Caco-2 (cell line): ENCODE measurements at regions not wholly inside any gene's neighbourhood (a gene's known extent, or its start where the extent isn't known, plus 50 kb on each side); places are given as distances from the start of the nearest gene placed in this dataset.

ENCODE experiments used
- BruUV-seq: library from RNA; stranded (reverse); fragments of 400-500 nt; replicated peaks from 2 replicates; lab custom pipeline; 2021; lab: Mats Ljungman, UMichigan
- CTCF ChIA-PET: fragments of 300-600 bp; sonication (Branson Sonifier 250); formaldehyde crosslinking; loops from one replicate; lab custom pipeline; 2022; ENCODE audit warnings: antibody characterized with exemption; lab: Charles Lee
- POLR2A ChIA-PET: fragments of 300-600 bp; sonication (Branson Sonifier 250); formaldehyde crosslinking; loops from one replicate; lab custom pipeline; 2022; ENCODE audit warnings: antibody characterized with exemption; lab: Charles Lee
- DNase-seq, 2 experiments: peaks; one replicate each; pipeline versions ENCODE4 v3.0.0 to v3.0.0-alpha.2; 2020 to 2022
- H3K27me3 ChIP-seq: replicated peaks from 2 replicates; pipeline ENCODE4 v1.6.0; 2011; ENCODE audit warnings: low read length; ENCODE audit not compliant: control insufficient read depth, insufficient read depth
- H3K36me3 ChIP-seq: 2 replicates; pipeline ENCODE4 v1.5.1; 2011; ENCODE audit warnings: low read length; ENCODE audit not compliant: control insufficient read depth, insufficient read depth
- H3K4me1 ChIP-seq: fragments of 250-450 bp; sonication (Bioruptor Pico); 2 replicates; pipeline ENCODE4 v1.5.1; 2020; ENCODE audit warnings: mild to moderate bottlenecking
- H3K4me3 ChIP-seq: 2 replicates; pipeline ENCODE4 v1.5.1; 2011; ENCODE audit warnings: low read depth, mild to moderate bottlenecking, control low read depth, low read length
- H3K9me3 ChIP-seq: fragments of 250-450 bp; sonication (Bioruptor Pico); 2 replicates; pipeline ENCODE4 v1.5.1; 2020; ENCODE audit warnings: mild to moderate bottlenecking, moderate library complexity
- H3K27ac Mint-ChIP-seq: one replicate; pipeline ENCODE4 v1.8.0; 2022; ENCODE audit warnings: mixed read lengths; ENCODE audit not compliant: unreplicated experiment
- H3K27me3 Mint-ChIP-seq: one replicate; pipeline ENCODE4 v1.8.0; 2022; ENCODE audit warnings: mixed read lengths; ENCODE audit not compliant: insufficient read depth, unreplicated experiment
- H3K36me3 Mint-ChIP-seq: one replicate; pipeline ENCODE4 v1.8.0; 2022; ENCODE audit warnings: mild to moderate bottlenecking, mixed read lengths; ENCODE audit not compliant: insufficient read depth, unreplicated experiment
- H3K4me1 Mint-ChIP-seq: one replicate; pipeline ENCODE4 v1.8.0; 2022; ENCODE audit warnings: low read depth, mixed read lengths; ENCODE audit not compliant: unreplicated experiment
- H3K4me3 Mint-ChIP-seq: one replicate; pipeline ENCODE4 v1.8.0; 2022; ENCODE audit warnings: mild to moderate bottlenecking, moderate library complexity, mixed read lengths; ENCODE audit not compliant: unreplicated experiment
- H3K9me3 Mint-ChIP-seq: one replicate; pipeline ENCODE4 v1.8.0; 2022; ENCODE audit warnings: mixed read lengths; ENCODE audit not compliant: unreplicated experiment
- CTCF ChIP-seq, 2 experiments: fragments of 200-600 bp in 1 of 2; IDR thresholded peaks; 1 replicate in 1 of 2; 2 replicates in 1 of 2; pipeline versions ENCODE4 v1.5.1 to v1.8.0; 2011 to 2022; ENCODE audit warnings: antibody characterized with exemption in 1 of 2, control low read depth in 1 of 2, inconsistent platforms in 1 of 2, low read depth in 1 of 2, low read length in 1 of 2, mild to moderate bottlenecking in 1 of 2, moderate library complexity in 1 of 2; ENCODE audit not compliant: insufficient read depth in 1 of 2, severe bottlenecking in 1 of 2, unreplicated experiment in 1 of 2
- intact Hi-C: fragments of 100-400 bp; cut with micrococcal nuclease; formaldehyde crosslinking; loops from one replicate; pipeline ENCODE4 v1.10.0; 2022; ENCODE audit not compliant: unreplicated experiment

GRCh38 chr20:39886650-39887190 lies 802.3 kb downstream of the MAFB start:
- H3K9me3 ChIP-seq: no peaks in the 10 kb centered on the region

GRCh38 chr20:39885975-39886649 lies 802.9 kb downstream of the MAFB start:
- Mint-ChIP-seq H3K36me3 (no peaks in the 10 kb centered on the region), H3K27me3 (peaks cover 16% of the 10 kb centered on the region), H3K4me1 (no peaks in the 10 kb centered on the region), H3K9me3 (no peaks in the 10 kb centered on the region), H3K27ac (no peak overlapping the region), H3K4me3 (no peak overlapping the region)
- H3K4me1 ChIP-seq: no peaks in the 10 kb centered on the region
- H3K27me3 ChIP-seq: no peaks in the 10 kb centered on the region
- no TSS peak for BruUV-seq
- intact Hi-C loops: loop anchor here (10.0 kb wide), 1 partner anchor 369 kb away; no protein-coding TSS in a partner anchor
- peak; percentile 77 to 78 for TF ChIP-seq CTCF (IDR thresholded peaks at IDR 0.05; ENCODE audit: insufficient read depth in 1 of 2, low read depth in 1 of 2, low read length in 1 of 2, severe bottlenecking in 1 of 2, unreplicated experiment in 1 of 2)
- no peaks in the 10 kb centered on the region for H3K36me3 ChIP-seq
- DNase-seq: peak; percentile 61 to 64
- no peaks in the 10 kb centered on the region for H3K9me3 ChIP-seq
- ChIA-PET CTCF (interaction anchor here (1.1 kb wide), 1 partner anchor 802 kb away, joined by 4 read pairs; no protein-coding TSS in a partner anchor), POLR2A (no interaction called here)
- no peak overlapping the region for H3K4me3 ChIP-seq

More at GRCh38 chr20:39886650-39887190, 802.3 kb downstream of the MAFB start:
- Mint-ChIP-seq H3K9me3 (no peaks in the 10 kb centered on the region), H3K4me1 (no peaks in the 10 kb centered on the region), H3K36me3 (no peaks in the 10 kb centered on the region), H3K4me3 (no peak overlapping the region), H3K27me3 (peaks cover 16% of the 10 kb centered on the region), H3K27ac (no peak overlapping the region)
- no peak for TF ChIP-seq CTCF (IDR thresholded peaks at IDR 0.05; ENCODE audit: insufficient read depth in 1 of 2, low read depth in 1 of 2, low read length in 1 of 2, severe bottlenecking in 1 of 2, unreplicated experiment in 1 of 2)
- ChIA-PET POLR2A (no interaction called here), CTCF (interaction anchor here (1.1 kb wide), 1 partner anchor 802 kb away, joined by 4 read pairs; no protein-coding TSS in a partner anchor)
- H3K4me3 ChIP-seq: no peak overlapping the region
- no TSS peak for BruUV-seq
- H3K36me3 ChIP-seq: no peaks in the 10 kb centered on the region
- no peaks in the 10 kb centered on the region for H3K27me3 ChIP-seq
- no peak for DNase-seq
- H3K4me1 ChIP-seq: no peaks in the 10 kb centered on the region
- intact Hi-C loops: loop anchor here (10.0 kb wide), 1 partner anchor 368 kb away; no protein-coding TSS in a partner anchor

GRCh38 chr20:39882806-39883205 lies 806.2 kb downstream of the MAFB start:
- H3K4me3 Mint-ChIP-seq: no peak overlapping the region
- Histone ChIP-seq H3K4me1 (no peaks in the 10 kb centered on the region), H3K4me3 (no peak overlapping the region), H3K9me3 (no peaks in the 10 kb centered on the region), H3K36me3 (no peaks in the 10 kb centered on the region), H3K27me3 (no peaks in the 10 kb centered on the region)
- CTCF ChIA-PET: interaction anchor here (0.6 kb wide), 1 partner anchor 275 kb away, joined by 3 read pairs; no protein-coding TSS in a partner anchor
- no peaks in the 10 kb centered on the region for H3K9me3 Mint-ChIP-seq
- peaks cover 14% of the 10 kb centered on the region for H3K27me3 Mint-ChIP-seq
- BruUV-seq: no TSS peak
- H3K27ac Mint-ChIP-seq: no peak overlapping the region
- no peak for DNase-seq
- intact Hi-C loops: loop anchor here (10.0 kb wide), 1 partner anchor 372 kb away; no protein-coding TSS in a partner anchor
- H3K36me3 Mint-ChIP-seq: no peaks in the 10 kb centered on the region
- no peak for TF ChIP-seq CTCF (IDR thresholded peaks at IDR 0.05; ENCODE audit: insufficient read depth in 1 of 2, low read depth in 1 of 2, low read length in 1 of 2, severe bottlenecking in 1 of 2, unreplicated experiment in 1 of 2)
- no peaks in the 10 kb centered on the region for H3K4me1 Mint-ChIP-seq
- POLR2A ChIA-PET: no interaction called here
